Chondrocyte (in vitro differentiated cells): ENCODE measurements at regions not wholly inside any gene's neighbourhood (a gene's known extent, or its start where the extent isn't known, plus 50 kb on each side); places are given as distances from the start of the nearest gene placed in this dataset.

Source experiments
- DNase-seq: peaks from one replicate; pipeline ENCODE4 v3.0.0; 2021; ENCODE audit warnings: mixed read lengths, low spot score
- H3K27ac Mint-ChIP-seq: one replicate; pipeline ENCODE4 v1.8.0; 2021; ENCODE audit warnings: mild to moderate bottlenecking, moderate library complexity, mixed read lengths; ENCODE audit not compliant: unreplicated experiment
- H3K27me3 Mint-ChIP-seq: 2 replicates; pipeline ENCODE4 v1.8.0; 2021; ENCODE audit warnings: low read depth, mixed read lengths
- H3K36me3 Mint-ChIP-seq: 2 replicates; pipeline ENCODE4 v1.8.0; 2021; ENCODE audit warnings: low read depth, mixed read lengths
- H3K4me1 Mint-ChIP-seq: 2 replicates; pipeline ENCODE4 v1.8.0; 2021; ENCODE audit warnings: low read depth, mild to moderate bottlenecking, mixed read lengths
- H3K4me3 Mint-ChIP-seq: one replicate; pipeline ENCODE4 v1.8.0; 2021; ENCODE audit warnings: mild to moderate bottlenecking, moderate library complexity, mixed read lengths; ENCODE audit not compliant: unreplicated experiment
- H3K9me3 Mint-ChIP-seq: 2 replicates; pipeline ENCODE4 v1.8.0; 2021; ENCODE audit warnings: low read depth, mixed read lengths
- TF ChIP-seq, protein P1 (sequence below): fragments of 200-600 bp; sonication (generic); IDR thresholded peaks from 2 replicates; pipeline ENCODE4 v1.5.0; 2021; ENCODE audit warnings: antibody characterized with exemption, mild to moderate bottlenecking, moderate library complexity

DNA sequence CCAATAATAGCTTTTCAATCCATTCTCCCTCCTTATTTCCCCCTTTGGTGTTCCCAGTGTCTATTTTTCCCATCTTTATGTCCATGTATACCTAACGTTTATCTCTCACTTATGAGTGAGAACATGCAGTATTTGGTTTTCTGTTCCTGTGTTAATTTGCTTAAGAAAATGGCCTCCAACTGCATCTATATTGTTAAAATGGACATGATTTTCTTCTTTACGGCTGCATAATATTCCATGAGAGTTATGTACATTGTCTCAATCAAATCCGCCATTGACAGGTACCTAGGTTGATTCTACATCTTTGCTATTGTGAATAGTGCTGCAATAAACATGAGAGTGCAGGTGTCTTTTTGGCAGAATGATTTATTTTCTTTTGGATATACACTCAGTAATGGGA is 126.7 kb downstream of the CTH start:
- Mint-ChIP-seq H3K9me3 (no peaks in the 10 kb centered on the region), H3K27me3 (peaks cover 43% of the 10 kb centered on the region), H3K4me3 (no peak overlapping the region), H3K27ac (no peak overlapping the region), H3K4me1 (no peaks in the 10 kb centered on the region), H3K36me3 (no peaks in the 10 kb centered on the region)
- TF ChIP-seq, protein P1, sequence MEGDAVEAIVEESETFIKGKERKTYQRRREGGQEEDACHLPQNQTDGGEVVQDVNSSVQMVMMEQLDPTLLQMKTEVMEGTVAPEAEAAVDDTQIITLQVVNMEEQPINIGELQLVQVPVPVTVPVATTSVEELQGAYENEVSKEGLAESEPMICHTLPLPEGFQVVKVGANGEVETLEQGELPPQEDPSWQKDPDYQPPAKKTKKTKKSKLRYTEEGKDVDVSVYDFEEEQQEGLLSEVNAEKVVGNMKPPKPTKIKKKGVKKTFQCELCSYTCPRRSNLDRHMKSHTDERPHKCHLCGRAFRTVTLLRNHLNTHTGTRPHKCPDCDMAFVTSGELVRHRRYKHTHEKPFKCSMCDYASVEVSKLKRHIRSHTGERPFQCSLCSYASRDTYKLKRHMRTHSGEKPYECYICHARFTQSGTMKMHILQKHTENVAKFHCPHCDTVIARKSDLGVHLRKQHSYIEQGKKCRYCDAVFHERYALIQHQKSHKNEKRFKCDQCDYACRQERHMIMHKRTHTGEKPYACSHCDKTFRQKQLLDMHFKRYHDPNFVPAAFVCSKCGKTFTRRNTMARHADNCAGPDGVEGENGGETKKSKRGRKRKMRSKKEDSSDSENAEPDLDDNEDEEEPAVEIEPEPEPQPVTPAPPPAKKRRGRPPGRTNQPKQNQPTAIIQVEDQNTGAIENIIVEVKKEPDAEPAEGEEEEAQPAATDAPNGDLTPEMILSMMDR, result no peak
- DNase-seq, result no peak

DNA sequence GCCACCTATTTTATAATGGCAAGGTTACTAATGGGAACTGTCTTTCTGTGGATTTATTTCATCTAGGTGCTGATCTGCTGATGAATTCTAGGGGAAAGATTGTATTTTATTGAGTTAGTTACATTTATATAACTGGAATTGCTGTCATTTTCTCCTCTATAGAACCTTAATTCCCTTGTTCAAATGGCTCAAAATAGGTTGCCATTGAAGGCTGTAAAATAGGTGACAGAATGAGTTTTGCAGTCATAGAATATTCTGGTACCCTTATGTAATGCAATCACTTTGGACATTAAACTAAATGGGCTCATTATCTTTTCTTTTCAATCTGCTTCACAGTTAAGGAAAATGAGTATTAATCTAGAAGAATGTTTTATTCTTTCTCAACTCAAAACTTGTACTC is 131.0 kb downstream of the CTH start:
- DNase-seq, result no peak
- Mint-ChIP-seq H3K9me3 (no peaks in the 10 kb centered on the region), H3K4me1 (no peaks in the 10 kb centered on the region), H3K4me3 (no peak overlapping the region), H3K27ac (no peak overlapping the region), H3K36me3 (no peaks in the 10 kb centered on the region), H3K27me3 (peaks cover 28% of the 10 kb centered on the region)
- TF ChIP-seq, protein P1, result no peak

DNA sequence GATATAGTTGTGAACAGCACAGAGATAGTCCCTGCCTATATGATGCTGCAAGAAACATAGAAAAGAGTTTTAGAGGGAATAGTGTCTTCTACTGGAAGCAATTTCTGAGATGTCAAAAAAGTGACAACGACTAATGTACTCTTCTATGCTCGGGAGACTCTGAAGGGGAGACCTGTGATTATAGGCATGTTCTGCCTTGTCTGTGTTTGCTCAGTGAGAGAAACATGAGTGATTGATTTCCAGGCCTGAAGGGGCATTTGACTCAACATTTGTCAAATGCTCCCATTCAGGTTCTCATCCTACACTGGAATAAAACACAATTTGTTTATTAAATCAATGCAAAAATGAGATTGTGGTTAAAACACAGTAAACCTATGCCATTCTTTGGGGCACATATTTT is 131.8 kb downstream of the CTH start:
- Mint-ChIP-seq H3K9me3 (no peaks in the 10 kb centered on the region), H3K27me3 (peaks cover 25% of the 10 kb centered on the region), H3K4me3 (no peak overlapping the region), H3K36me3 (no peaks in the 10 kb centered on the region), H3K27ac (no peak overlapping the region), H3K4me1 (no peaks in the 10 kb centered on the region)
- no peak for DNase-seq
- TF ChIP-seq, protein P1, result no peak

DNA sequence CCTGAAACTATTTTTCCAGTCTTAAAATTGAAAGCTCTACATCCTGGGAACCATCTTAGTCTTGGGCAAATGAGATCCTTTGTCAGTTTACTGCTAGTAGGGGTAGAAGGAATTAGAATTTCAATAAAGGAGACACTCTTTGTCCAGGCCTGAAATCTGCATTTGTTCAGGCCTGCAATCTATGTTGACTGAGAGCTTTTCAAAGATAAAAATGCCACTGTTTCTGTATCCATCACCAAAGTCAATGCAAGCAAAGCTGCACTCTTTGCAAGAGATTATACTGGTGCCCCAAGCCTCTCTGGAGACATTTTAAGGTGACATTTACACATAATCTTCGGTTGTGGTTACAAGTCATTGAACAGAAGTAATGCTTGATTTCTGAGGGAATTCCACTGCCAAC is 135.7 kb downstream of the CTH start:
- no peak for DNase-seq
- TF ChIP-seq, protein P1, result no peak
- Mint-ChIP-seq H3K27me3 (peaks cover 27% of the 10 kb centered on the region), H3K9me3 (no peaks in the 10 kb centered on the region), H3K27ac (no peak overlapping the region), H3K4me1 (no peaks in the 10 kb centered on the region), H3K36me3 (no peaks in the 10 kb centered on the region), H3K4me3 (no peak overlapping the region)

DNA sequence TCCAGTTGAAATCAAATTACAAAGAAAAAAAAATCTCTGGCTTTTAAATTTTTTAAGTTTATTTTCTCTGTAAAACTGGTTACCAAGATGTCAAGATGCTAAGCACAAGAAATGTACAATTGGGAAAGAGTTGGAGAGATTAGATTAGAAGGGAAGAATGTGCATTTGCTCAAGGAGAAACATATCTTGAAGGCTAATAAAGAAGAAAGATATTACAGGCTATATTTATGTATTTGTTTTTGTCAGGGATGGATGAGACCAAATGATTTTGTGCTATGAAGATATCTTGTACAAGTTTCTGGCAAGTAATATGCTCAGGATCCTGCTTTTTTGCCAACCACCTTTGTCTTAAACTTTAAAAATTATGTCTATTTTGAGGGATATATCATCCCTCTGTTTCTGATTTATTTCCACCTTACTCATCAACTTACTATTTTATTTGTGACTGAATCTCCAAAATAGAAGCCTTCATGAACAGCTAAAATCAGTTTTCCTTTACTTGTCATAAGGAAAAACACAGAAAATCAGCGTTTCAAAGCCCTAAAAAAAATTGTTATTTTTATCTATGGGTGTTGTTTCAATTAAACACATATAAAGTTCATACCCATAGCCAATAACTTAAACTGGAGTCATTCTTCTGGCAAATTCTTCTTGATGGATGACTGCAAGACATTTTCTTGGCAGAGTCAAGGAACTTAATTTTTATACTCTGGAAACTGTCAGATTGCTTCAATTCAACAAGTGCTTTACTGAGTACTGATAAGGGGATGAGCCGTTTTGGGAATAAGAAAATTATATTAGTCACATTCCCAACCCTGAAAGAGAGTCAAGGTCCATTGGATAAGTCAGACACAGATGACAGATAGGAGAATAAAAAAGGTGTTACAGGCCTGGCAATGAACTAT is 141.8 kb downstream of the CTH start:
- TF ChIP-seq, protein P1, result no peak
- no peaks in the 10 kb centered on the region for H3K36me3 Mint-ChIP-seq
- no peak overlapping the region for H3K4me3 Mint-ChIP-seq
- H3K27ac Mint-ChIP-seq, result no peak overlapping the region
- DNase-seq, result no peak
- no peaks in the 10 kb centered on the region for H3K9me3 Mint-ChIP-seq
- peaks cover 36% of the 10 kb centered on the region for H3K27me3 Mint-ChIP-seq
- H3K4me1 Mint-ChIP-seq, result no peaks in the 10 kb centered on the region
